Natural killer cell (primary cell): ENCODE measurements at regions not wholly inside any gene's neighbourhood (a gene's known extent, or its start where the extent isn't known, plus 50 kb on each side); places are given as distances from the start of the nearest gene placed in this dataset.

ENCODE experiments used
- ATAC-seq, 3 donors: fragments of 150-1000 bp in 2 of 3; fragments of 200-7000 bp in 1 of 3; cut with Tn5 transposase; 1 replicate in 1 of 3; 2 replicates in 2 of 3; pipeline ENCODE4 v1.10.0; 2021; ENCODE audit warnings: mild to moderate bottlenecking in 2 of 3, moderate library complexity in 2 of 3
- DNase-seq, 2 donors: peaks; one replicate each; pipeline versions ENCODE4 v3.0.0 to v3.0.0-alpha.2; 2013 to 2021; ENCODE audit warnings: mixed read lengths in 1 of 2
- H3K27ac ChIP-seq: one replicate; pipeline ENCODE4 v1.5.1; 2013; ENCODE audit warnings: mild to moderate bottlenecking, low read length
- H3K27me3 ChIP-seq: one replicate; pipeline ENCODE4 v1.6.1; 2013; ENCODE audit warnings: low read length; ENCODE audit not compliant: control insufficient read depth, insufficient read depth
- H3K36me3 ChIP-seq: one replicate; pipeline ENCODE4 v1.6.1; 2013; ENCODE audit warnings: low read length; ENCODE audit not compliant: control insufficient read depth, insufficient read depth
- H3K4me1 ChIP-seq: one replicate; pipeline ENCODE4 v1.6.1; 2013; ENCODE audit warnings: low read length; ENCODE audit not compliant: control insufficient read depth, insufficient read depth
- H3K4me3 ChIP-seq: one replicate; pipeline ENCODE4 v1.5.1; 2013; ENCODE audit warnings: low read length
- H3K9me3 ChIP-seq: one replicate; pipeline ENCODE4 v1.6.1; 2013; ENCODE audit warnings: low read length; ENCODE audit not compliant: control insufficient read depth, insufficient read depth
- H3K27ac Mint-ChIP-seq, 2 donors: one replicate each; pipeline ENCODE4 v1.8.0; 2022; ENCODE audit warnings: mild to moderate bottlenecking in 2 of 2, mixed read lengths in 2 of 2, moderate library complexity in 1 of 2
- H3K27me3 Mint-ChIP-seq, 2 donors: one replicate each; pipeline ENCODE4 v1.8.0; 2022; ENCODE audit warnings: low read depth in 2 of 2, mixed read lengths in 2 of 2
- H3K36me3 Mint-ChIP-seq: one replicate; pipeline ENCODE4 v1.8.0; 2022; ENCODE audit warnings: mixed read lengths
- H3K4me1 Mint-ChIP-seq, 2 donors: one replicate each; pipeline ENCODE4 v1.8.0; 2022; ENCODE audit warnings: mixed read lengths in 2 of 2
- H3K4me3 Mint-ChIP-seq: one replicate; pipeline ENCODE4 v1.8.0; 2022; ENCODE audit warnings: mild to moderate bottlenecking, moderate library complexity, mixed read lengths
- H3K9me3 Mint-ChIP-seq, 2 donors: one replicate each; pipeline ENCODE4 v1.8.0; 2022; ENCODE audit warnings: mixed read lengths in 2 of 2
- WGBS: methylation state at CpG from one replicate; pipeline ENCODE4 v1.1.7; 2013; ENCODE audit warnings: missing lambda C conversion rate; ENCODE audit not compliant: insufficient coverage; 5-methylcytosine and 5-hydroxymethylcytosine counted together
- intact Hi-C: fragments of 100-400 bp; cut with micrococcal nuclease; formaldehyde crosslinking; loops from one replicate; pipeline ENCODE4 v1.14.2; 2022
- TF ChIP-seq, protein P1 (sequence below): fragments of 200-600 bp; IDR thresholded peaks from one replicate; pipeline ENCODE4 v1.8.0; 2022; ENCODE audit warnings: antibody characterized with exemption

DNA sequence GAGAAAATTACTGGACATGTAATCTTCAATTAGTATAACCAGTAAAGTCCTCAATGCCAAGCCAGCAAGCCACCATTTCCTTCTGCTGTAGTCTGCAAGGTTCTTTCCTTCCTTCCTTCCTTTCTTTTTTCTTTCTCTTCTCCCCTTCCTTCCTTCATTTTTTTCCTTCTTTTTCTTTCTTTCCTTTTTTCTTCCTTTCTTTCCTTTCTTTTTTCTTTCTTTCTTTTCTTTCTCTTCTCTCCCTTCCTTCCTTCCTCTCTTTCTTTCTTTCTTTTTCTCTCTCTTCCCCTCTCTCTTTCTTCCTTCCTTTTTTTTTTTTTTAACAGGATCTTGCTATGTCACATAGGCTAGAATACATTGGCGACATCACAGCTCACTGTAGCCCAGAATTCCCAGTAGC lies 369.8 kb downstream of the SEMA3D start:
- no peak overlapping the region for H3K4me3 Mint-ChIP-seq
- H3K27me3 Mint-ChIP-seq: no peaks in the 10 kb centered on the region
- H3K9me3 ChIP-seq: no peaks in the 10 kb centered on the region
- no peak overlapping the region for H3K27ac ChIP-seq
- DNase-seq (no peak), ATAC-seq (no peak)
- peaks cover 12 to 16% of the 10 kb centered on the region in 2 donors for H3K9me3 Mint-ChIP-seq
- H3K27me3 ChIP-seq: no peaks in the 10 kb centered on the region
- no peaks in the 10 kb centered on the region for H3K4me1 Mint-ChIP-seq
- TF ChIP-seq, protein P1, sequence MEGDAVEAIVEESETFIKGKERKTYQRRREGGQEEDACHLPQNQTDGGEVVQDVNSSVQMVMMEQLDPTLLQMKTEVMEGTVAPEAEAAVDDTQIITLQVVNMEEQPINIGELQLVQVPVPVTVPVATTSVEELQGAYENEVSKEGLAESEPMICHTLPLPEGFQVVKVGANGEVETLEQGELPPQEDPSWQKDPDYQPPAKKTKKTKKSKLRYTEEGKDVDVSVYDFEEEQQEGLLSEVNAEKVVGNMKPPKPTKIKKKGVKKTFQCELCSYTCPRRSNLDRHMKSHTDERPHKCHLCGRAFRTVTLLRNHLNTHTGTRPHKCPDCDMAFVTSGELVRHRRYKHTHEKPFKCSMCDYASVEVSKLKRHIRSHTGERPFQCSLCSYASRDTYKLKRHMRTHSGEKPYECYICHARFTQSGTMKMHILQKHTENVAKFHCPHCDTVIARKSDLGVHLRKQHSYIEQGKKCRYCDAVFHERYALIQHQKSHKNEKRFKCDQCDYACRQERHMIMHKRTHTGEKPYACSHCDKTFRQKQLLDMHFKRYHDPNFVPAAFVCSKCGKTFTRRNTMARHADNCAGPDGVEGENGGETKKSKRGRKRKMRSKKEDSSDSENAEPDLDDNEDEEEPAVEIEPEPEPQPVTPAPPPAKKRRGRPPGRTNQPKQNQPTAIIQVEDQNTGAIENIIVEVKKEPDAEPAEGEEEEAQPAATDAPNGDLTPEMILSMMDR: no peak
- no peaks in the 10 kb centered on the region for H3K36me3 Mint-ChIP-seq
- intact Hi-C loops: no loop called here
- no peak overlapping the region for H3K4me3 ChIP-seq
- no peaks in the 10 kb centered on the region for H3K36me3 ChIP-seq
- 92% methylated on average over 1 of the region's 1 CpG for WGBS
- H3K27ac Mint-ChIP-seq: no peak overlapping the region
- H3K4me1 ChIP-seq: no peaks in the 10 kb centered on the region

- H3K4me1 Mint-ChIP-seq: no peaks in the 10 kb centered on the region
- intact Hi-C loops: no loop called here
- TF ChIP-seq, protein P1: no peak
- H3K4me3 Mint-ChIP-seq: no peak overlapping the region
- no peaks in the 10 kb centered on the region for H3K4me1 ChIP-seq
- H3K27me3 Mint-ChIP-seq: no peaks in the 10 kb centered on the region
- no peak overlapping the region for H3K27ac Mint-ChIP-seq
- H3K4me3 ChIP-seq: no peak overlapping the region
- no peaks in the 10 kb centered on the region for H3K36me3 ChIP-seq
- 30% methylated on average over 2 of the region's 2 CpGs for WGBS
- H3K9me3 ChIP-seq: peaks cover 3% of the 10 kb centered on the region
- no peaks in the 10 kb centered on the region for H3K36me3 Mint-ChIP-seq
- H3K9me3 Mint-ChIP-seq: peaks cover 11 to 12% of the 10 kb centered on the region in 2 donors
- H3K27ac ChIP-seq: no peak overlapping the region
- ATAC-seq (no peak), DNase-seq (no peak)
- H3K27me3 ChIP-seq: no peaks in the 10 kb centered on the region
Observed at GRCh38 chr7:84813376-84813775, 373.5 kb downstream of the SEMA3D start.

DNA sequence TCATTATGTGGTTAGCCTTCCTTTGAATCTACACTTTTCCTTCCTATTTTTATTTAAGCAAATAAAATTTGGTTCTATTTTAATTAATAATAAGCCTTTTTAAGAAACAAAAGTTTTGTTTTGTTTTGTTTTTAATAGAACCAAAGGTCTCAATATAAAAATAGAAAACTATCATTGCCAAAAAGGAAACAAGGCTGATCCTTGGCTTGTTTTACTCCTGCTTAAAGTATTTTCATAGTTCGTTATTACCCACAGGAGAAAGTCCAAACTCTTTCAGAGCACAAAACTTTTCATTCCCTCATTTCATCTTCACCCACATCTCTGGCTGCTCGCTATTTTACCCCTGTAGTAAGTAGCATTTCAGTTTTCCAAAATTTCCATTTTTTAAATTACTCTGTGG lies 374.8 kb downstream of the SEMA3D start:
- intact Hi-C loops: no loop called here
- H3K9me3 Mint-ChIP-seq: peaks cover 17% of the 10 kb centered on the region in 2 donors
- WGBS: 67% methylated on average over 2 of the region's 2 CpGs

GRCh38 chr7:84811362-84811761 lies 375.5 kb downstream of the SEMA3D start:
- Histone ChIP-seq H3K4me1 (no peaks in the 10 kb centered on the region), H3K9me3 (peaks cover 3% of the 10 kb centered on the region), H3K27ac (no peak overlapping the region), H3K36me3 (no peaks in the 10 kb centered on the region), H3K4me3 (no peak overlapping the region), H3K27me3 (no peaks in the 10 kb centered on the region)
- H3K4me3 Mint-ChIP-seq: no peak overlapping the region
- H3K4me1 Mint-ChIP-seq: no peaks in the 10 kb centered on the region
- WGBS: 90% methylated on average over 1 of the region's 1 CpG
- no peak overlapping the region for H3K27ac Mint-ChIP-seq
- ATAC-seq (no peak), DNase-seq (no peak)
- TF ChIP-seq, protein P1: no peak
- no peaks in the 10 kb centered on the region for H3K27me3 Mint-ChIP-seq
- peaks cover 14% of the 10 kb centered on the region for H3K36me3 Mint-ChIP-seq
- peaks cover 18 to 19% of the 10 kb centered on the region in 2 donors for H3K9me3 Mint-ChIP-seq
- intact Hi-C loops: no loop called here

More for the DNA sequence above, 374.8 kb downstream of the SEMA3D start:
- Mint-ChIP-seq H3K27ac (no peak overlapping the region), H3K36me3 (peaks cover 11% of the 10 kb centered on the region), H3K27me3 (no peaks in the 10 kb centered on the region), H3K4me3 (no peak overlapping the region), H3K4me1 (no peaks in the 10 kb centered on the region)
- no peaks in the 10 kb centered on the region for H3K4me1 ChIP-seq
- TF ChIP-seq, protein P1: no peak
- H3K27ac ChIP-seq: no peak overlapping the region
- DNase-seq: no peak
- H3K27me3 ChIP-seq: no peaks in the 10 kb centered on the region
- H3K9me3 ChIP-seq: peaks cover 3% of the 10 kb centered on the region
- no peak overlapping the region for H3K4me3 ChIP-seq
- no peaks in the 10 kb centered on the region for H3K36me3 ChIP-seq
- ATAC-seq: no peak
